GM21381 (cell line): ENCODE measurements at regions not wholly inside any gene's neighbourhood (a gene's known extent, or its start where the extent isn't known, plus 50 kb on each side); places are given as distances from the start of the nearest gene placed in this dataset.

Experiments
- ATAC-seq: cut with Tn5 transposase; IDR thresholded peaks from one replicate; pipeline ENCODE4 v1.9.1; 2021; ENCODE audit warnings: mild to moderate bottlenecking, moderate library complexity; ENCODE audit not compliant: unreplicated experiment

DNA sequence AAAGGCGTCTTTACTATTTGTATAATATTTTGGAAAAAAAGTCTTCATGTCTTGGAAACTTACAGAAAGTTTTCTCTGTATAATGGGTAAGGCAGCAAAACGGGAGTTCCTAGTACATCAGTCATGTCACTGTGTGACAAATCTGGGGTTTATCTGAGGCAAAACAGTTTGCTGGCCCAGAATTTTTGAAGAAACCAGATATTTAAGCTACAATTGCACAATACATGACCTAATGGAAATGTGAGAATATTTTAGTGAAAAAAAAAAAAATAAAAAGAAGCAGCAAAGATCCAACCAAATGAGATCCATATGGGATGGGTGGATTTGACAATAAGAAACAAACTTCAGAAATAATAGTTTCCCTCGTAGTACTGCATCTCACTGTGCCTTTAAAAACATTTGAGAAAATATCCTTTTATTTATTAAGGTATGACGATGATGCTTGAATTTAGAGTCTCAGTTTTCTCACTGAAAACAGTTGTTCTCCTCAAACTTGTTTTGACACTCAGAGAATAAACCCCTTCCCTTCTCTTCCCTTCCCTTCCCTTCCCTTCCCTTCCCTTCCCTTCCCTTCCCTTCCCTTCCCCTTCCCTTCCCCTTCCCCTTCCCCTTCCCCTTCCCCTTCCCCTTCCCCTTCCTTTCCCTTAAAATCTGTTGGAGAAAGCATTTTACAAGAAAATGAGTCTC lies 180.5 kb upstream of the TUT7 start:
- no peak for ATAC-seq

DNA sequence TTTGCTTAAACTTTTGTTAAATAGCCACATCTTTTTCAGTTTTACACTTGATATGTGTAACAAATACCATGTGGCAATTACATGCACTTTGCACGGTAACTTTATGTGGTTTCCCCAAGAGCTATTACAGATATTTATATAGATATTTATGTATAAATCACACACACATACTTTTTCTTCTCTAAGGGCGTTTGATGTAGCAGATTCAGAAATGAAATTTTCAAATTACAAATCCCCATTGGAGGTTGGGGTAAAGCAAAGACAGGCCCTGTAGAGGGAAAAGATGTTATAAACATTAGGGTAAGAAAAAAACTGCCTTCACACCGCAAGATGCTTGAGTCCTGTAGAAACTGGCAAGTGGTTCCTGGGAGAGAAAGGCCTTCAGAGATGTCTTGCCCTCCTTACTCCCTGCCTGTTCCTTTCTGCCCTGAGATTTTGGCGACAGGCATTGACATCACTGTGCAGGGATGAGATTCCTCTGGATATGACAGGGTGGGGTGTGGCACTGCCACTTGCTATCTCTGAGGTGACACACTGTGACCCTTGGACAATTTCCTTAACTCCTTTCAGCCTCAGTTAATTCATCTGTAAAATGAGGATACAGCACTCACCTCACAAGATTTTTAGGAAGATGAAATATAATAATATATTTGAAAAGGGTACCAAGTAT lies 177.9 kb upstream of the TUT7 start:
- ATAC-seq, result no peak

DNA sequence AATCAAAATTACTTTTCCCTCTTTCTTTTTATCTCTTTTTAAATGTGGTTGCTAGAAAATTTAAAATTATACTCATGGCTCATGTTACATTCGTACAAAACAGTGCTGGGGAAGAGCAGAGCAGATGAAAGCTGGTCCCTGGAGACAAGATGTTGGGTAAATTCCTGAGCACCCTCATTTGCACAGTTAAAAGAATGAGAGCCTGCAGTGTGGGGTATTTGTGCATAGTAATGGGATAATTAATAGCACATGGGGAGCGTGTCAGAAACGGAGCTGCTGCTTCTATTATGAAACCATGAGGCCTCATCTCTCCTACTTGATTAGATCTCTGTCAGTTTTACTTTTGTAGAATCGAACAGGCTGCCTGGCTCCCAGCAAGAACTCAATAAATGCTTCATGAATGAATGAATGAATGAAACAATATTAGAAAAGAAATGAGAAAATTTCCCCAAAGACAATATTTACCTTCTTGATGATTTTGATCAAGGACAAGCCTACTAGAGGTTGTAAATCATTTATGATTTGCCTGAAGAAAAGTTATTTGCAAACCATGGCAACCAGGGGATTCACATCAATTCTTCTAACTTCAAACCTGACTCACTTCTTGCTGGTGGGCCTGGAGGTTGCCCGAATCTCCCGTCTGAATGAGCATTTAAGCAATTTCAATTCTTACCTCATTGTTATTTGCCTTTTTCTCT lies 177.2 kb upstream of the TUT7 start:
- no peak for ATAC-seq

DNA sequence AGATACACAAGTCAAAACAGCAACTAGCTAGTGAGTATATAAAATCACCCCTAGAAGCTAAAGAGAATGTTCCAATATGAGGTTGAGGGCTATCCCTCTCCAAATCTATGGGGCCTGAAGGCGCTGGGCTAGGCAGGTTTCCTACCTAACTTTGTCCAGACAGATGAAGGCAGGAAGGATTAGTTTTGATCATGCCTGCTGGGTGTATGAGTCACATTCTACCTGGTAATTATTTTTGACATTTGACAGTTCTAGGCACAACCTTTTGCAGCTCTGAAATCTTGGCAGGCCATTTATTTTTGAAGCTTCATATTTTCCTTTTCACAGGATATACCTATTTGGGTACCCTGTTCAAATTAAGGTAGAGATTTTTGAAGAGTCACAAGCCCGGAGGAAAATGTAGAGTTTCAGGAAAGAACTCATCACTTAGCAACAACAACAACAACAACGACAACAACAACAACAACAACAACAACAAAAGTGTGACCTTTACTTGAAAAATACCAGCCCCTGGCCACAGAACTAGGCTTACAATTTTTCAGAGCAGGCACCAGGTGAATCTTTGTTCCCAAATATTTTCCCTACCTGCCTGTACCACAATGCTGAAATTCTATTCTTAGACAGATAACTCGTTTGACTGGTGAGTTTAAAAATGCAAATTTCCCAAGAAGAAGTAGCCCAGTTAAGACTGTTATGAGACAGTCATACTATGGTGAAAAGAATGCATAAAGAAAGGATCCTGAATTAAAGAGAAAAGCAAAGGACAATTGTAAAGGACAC lies 175.5 kb upstream of the TUT7 start:
- no peak for ATAC-seq

DNA sequence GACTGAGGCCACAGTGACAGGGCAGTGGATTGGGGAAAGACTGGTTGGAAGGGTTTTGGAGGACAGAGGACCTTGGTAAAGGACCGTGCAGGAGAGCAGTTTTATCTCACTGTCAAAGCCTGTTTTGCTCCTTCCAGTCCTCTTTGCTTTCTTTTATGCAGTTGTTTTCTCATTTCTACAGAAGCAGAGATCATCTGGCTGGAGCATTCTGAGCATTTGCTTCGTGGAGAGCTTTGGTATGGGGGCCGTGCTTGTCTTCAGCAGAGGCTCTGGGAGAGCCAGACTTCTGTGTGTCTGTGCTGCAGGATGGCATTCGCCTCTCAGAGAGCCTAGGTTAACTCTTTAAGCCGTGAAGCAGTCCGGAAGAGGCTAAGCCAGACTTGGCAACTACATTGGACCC lies 171.8 kb upstream of the TUT7 start:
- ATAC-seq, result no peak

DNA sequence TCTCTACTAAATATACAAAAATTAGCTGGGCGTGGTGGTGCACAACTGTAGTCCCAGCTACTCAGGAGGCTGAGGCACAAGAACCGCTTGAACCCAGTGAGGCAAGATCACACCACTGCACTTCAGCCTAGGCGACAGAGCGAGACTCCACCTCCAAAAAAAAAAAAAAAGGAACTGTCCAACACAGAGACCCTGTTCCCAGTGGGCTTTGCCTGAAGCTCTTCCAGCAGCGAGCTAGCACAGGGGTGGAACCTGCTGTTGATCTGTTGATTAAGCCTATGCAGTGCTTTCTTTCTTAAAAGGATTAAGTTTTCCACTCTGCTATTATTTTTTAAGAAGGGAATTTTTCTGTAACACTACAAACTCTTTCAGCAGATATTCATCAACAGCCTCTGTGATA lies 171.0 kb upstream of the TUT7 start:
- ATAC-seq, result no peak

DNA sequence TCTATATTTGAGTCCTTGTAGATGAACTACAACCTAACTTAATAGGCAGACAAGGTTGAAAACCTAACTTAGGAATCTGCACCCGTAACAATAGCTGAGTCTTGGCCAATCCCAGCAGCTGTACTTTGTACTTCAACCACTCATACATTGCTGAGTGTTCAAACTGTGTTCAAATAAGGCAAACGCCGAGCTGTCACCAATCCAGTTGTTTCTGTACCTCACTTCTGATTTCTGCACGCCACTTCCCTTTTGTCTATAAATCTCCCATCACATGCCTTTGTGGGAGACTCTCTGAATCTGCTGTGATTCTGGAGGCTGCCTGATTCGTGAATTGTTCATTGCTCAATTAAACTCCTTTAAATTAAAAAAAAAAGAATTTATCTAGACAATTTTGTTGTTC lies 167.8 kb upstream of the TUT7 start:
- no peak for ATAC-seq

DNA sequence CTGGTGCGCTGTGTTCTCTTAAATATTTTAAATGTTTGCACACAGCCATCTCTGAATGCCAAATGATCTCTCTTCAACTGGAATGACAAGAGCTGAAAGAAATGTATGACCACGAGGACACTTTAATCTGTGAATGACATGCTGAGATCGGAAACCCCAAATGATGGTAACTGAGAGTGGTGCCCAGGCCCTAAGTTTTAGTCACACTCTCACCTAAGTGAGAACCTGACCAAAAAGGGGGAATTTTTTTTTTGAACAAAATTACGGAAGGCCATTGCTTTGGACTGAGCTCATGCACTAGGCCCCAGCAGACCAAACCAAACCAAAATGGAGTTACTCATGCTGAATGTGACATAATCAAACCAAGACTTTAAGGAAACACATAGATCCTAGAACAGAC lies 167.1 kb upstream of the TUT7 start:
- ATAC-seq, result no peak

DNA sequence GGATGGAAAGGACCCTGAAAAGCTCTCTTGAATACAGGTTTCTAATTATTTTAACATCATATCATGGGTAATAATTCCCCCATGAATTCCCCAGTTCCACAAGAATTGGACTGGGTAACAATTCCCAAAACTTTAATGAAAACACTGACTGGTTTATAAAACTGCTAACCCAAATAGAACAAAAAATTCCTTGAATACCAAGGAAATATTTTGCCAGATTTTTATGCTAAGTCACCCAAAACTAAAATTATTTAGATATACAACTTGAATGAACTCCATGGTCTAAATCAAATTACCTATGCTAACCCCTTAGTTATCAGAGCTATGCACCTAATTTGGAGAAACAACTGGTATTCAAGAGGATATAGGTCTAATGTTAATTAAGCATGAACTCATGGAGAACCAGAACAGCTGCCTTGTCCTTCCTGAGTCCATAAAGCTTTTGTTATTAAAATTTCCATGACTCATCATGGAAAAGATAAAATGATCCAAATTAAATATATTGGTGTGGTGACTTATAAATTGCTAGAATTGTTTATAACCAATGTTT lies 164.9 kb upstream of the TUT7 start:
- ATAC-seq, result no peak

- no peak for ATAC-seq
These were observed 163.3 kb upstream of the TUT7 start for GRCh38 chr9:86517475-86517874.

DNA sequence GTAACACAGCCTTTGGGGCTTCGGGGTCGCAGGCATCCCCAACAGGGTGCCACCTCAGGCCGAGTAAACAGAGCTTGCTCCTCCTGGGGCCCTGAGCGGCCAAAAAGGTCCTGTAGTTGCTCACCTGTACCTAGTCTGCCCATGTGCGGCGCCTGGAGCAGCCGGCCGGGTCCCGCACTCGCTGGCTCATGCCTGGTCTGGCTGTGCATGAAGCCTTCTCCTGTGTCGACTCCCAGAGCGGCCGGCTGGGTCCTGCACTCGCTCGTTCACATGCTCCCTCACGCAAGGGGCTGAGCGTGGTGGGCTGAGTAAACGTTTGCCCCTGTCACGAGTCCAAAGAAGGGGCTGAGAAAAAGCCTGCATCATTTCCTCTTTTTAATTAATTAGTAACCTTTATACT lies 162.4 kb upstream of the TUT7 start:
- no peak for ATAC-seq

GRCh38 chr9:86515221-86515620 lies 161.0 kb upstream of the TUT7 start:
- no peak for ATAC-seq

- no peak for ATAC-seq
These were observed 159.2 kb upstream of the TUT7 start for GRCh38 chr9:86513429-86513828.

DNA sequence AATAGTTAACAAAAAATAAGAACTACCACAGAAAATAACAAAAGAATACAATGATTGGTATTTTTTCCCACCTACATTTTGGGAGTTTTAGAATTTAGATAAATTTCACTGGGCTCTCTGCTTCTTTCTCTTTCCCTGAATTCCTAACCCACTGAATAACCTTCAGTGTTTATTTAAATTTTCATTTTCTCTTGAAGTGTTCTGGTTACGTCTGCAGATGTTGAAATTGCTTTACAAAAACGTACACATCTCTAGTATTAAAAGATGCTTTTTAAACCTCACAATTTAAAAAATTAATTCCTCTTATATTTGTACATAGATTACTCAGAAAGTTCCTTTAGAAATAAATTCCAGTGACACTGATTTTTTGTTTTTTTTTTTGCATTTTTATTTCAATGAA lies 158.7 kb upstream of the TUT7 start:
- no peak for ATAC-seq

DNA sequence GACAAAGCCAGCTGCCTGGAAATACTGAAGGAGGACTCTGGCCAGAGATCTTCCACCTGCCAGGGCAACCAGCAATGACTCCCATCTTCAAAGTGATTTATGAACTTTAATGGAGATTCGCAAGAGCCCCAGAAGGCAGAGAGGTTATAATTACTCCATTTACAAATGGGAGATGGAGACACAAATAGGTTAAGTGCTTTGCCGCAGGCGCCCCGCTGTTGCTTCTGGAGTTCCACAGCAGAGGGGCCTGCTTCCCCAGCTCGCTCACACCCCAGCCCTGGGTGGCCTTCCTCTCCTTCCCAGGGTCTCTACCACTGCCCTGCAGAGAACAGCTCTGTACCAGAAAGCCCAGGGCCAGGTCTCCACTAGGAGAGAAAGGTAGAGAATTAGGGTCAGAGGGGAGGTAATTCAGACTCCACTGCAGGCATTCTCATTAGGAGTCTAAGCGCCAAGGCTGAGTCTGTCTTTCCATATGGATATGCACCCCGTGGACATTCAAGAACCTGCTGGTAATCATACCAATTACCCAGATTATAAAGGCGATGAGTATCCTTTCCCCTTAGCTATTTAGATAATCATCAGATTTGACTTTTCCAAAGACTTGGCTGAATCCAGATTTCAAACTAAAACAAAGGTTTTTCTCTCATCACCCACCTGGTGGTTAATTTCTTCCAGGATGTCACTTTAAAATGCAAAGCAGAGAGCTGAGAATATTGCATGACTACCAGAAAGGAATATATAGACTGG lies 157.6 kb upstream of the TUT7 start:
- ATAC-seq, result no peak

GRCh38 chr9:86508208-86508903 lies 154.1 kb upstream of the TUT7 start:
- no peak for ATAC-seq

DNA sequence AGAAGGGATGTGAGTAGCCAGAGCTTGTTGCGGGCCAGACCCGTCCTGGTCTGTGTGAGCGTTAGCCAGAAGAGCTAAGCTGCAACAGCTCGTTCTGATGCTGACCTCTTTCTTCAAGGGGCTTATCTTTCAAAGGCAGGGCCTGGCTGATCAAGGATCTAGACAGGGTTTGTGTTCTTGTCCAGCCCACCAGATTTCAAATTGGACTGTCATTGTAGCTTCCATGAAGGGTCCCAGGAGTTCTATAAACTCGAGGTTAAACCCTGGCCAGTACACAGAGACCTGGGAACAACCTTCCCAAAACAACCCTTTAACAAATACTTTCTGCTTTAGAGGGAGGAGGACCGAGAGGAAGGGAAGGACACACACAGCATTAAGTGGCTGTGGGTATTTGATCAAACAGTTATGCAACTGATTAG lies 153.0 kb upstream of the TUT7 start:
- ATAC-seq, result no peak

GRCh38 chr9:86503942-86504341 lies 149.7 kb upstream of the TUT7 start:
- ATAC-seq, result no peak

- ATAC-seq, result no peak
These were observed 149.1 kb upstream of the TUT7 start for GRCh38 chr9:86503314-86503713.
